Pancreas (tissue), 10 donors: ENCODE measurements at regions not wholly inside any gene's neighbourhood (a gene's known extent, or its start where the extent isn't known, plus 50 kb on each side); places are given as distances from the start of the nearest gene placed in this dataset.

ENCODE experiments used
- ATAC-seq, 4 donors: fragments of 200-7000 bp; cut with Tn5 transposase; one replicate each; pipeline versions ENCODE4 v1.8.0 to v1.9.1; 2020; ENCODE audit warnings: mild to moderate bottlenecking in 4 of 4, moderate library complexity in 4 of 4
- DNase-seq, 6 donors: peaks; one replicate each; pipeline ENCODE4 v3.0.0-alpha.2; 2020
- FAIRE-seq: peaks from 2 replicates; lab custom pipeline; 2012; peaks lifted over from hg19 to GRCh38; lab: Jason Lieb, UNC
- H3K27ac ChIP-seq, 4 donors: fragments of 200-600 bp; sonication (generic); 1 replicate in 3 of 4; 2 replicates in 1 of 4; pipeline versions ENCODE4 v1.5.0 to v1.8.0; 2020
- H3K27me3 ChIP-seq, 4 donors: fragments of 200-600 bp; one replicate each; pipeline ENCODE4 v1.8.0; 2021
- H3K36me3 ChIP-seq, 3 donors: fragments of 200-600 bp; sonication (generic) in 1 of 3; one replicate each; pipeline versions ENCODE4 v1.5.0 to v1.8.0; 2020 to 2021
- H3K4me1 ChIP-seq, 3 donors: fragments of 200-600 bp; one replicate each; pipeline ENCODE4 v1.8.0; 2021
- H3K4me3 ChIP-seq, 4 donors: fragments of 200-600 bp; sonication (generic) in 2 of 4; one replicate each; pipeline versions ENCODE4 v1.5.0 to v1.8.0; 2020 to 2021
- H3K9me3 ChIP-seq, 4 donors: fragments of 200-600 bp; one replicate each; pipeline ENCODE4 v1.8.0; 2021
- CTCF ChIP-seq, 4 donors: fragments of 200-600 bp; sonication (generic) in 3 of 4; IDR thresholded peaks; one replicate each; pipeline versions ENCODE4 v1.5.0 to v1.8.0; 2021; ENCODE audit warnings: antibody characterized with exemption in 4 of 4
- WGBS, 2 donors: extraction: QIAGEN DNeasy Blood & Tissue Kit; methylation state at CpG; one replicate each; pipeline ENCODE4 v1.1.7; 2013; 5-methylcytosine and 5-hydroxymethylcytosine counted together
- intact Hi-C, 3 donors: fragments of 100-400 bp; cut with DNase I; formaldehyde crosslinking; loops; one replicate each; pipeline versions ENCODE4 v1.11.1 to v1.14.2; 2022
- donor health status: healthy with polysubstance abuse.
- donor health status: DM: no; HTN: no; CAD: no; lungs with moderate emphysema.
- donor health status: DM: no; HTN: no; CAD: no.
- donor health status: control.
- donor health status: control.
- donor health status: Bipolar disorder and iron deficiency.
- donor health status: DM: yes; HTN: yes; CAD: no.
- donor health status: DM: no; HTN: no; CAD: no.
- donor health status: DM: no; HTN: no; CAD: no.
- donor health status: DM: yes; HTN: yes; CAD: no.

- Histone ChIP-seq H3K4me1 (no peaks in the 10 kb centered on the region), H3K4me3 (no peak overlapping the region), H3K9me3 (no peaks in the 10 kb centered on the region), H3K27ac (no peak overlapping the region), H3K36me3 (no peaks in the 10 kb centered on the region), H3K27me3 (no peaks in the 10 kb centered on the region)
- FAIRE-seq: no peak
- intact Hi-C loops: no loop called here
- no peak for ATAC-seq
- WGBS, 2 donors: 62 to 73% methylated on average over 7 of the region's 7 CpGs
- no peak for TF ChIP-seq CTCF (IDR thresholded peaks at IDR 0.05)
- DNase-seq: no peak
These were observed 416.3 kb upstream of the ATP2B1 start for GRCh38 chr12:90124914-90125313.

GRCh38 chr12:90124289-90124688, 415.7 kb upstream of the ATP2B1 start:
- intact Hi-C loops: no loop called here
- no peak for ATAC-seq
- H3K4me3 ChIP-seq: no peak overlapping the region
- no peaks in the 10 kb centered on the region for H3K36me3 ChIP-seq
- H3K27me3 ChIP-seq: no peaks in the 10 kb centered on the region
- H3K9me3 ChIP-seq: no peaks in the 10 kb centered on the region
- FAIRE-seq: no peak
- WGBS, 2 donors: 21 to 28% methylated on average over 2 of the region's 2 CpGs
- H3K27ac ChIP-seq: no peak overlapping the region
- no peak for DNase-seq
- TF ChIP-seq CTCF (IDR thresholded peaks at IDR 0.05): no peak
- no peaks in the 10 kb centered on the region for H3K4me1 ChIP-seq

- H3K4me3 ChIP-seq: no peak overlapping the region
- H3K36me3 ChIP-seq: no peaks in the 10 kb centered on the region
- intact Hi-C loops: no loop called here
- 47 to 52% methylated on average over 3 of the region's 3 CpGs for WGBS, 2 donors
- no peaks in the 10 kb centered on the region for H3K9me3 ChIP-seq
- H3K4me1 ChIP-seq: no peaks in the 10 kb centered on the region
- no peak for ATAC-seq
- TF ChIP-seq CTCF (IDR thresholded peaks at IDR 0.05): no peak
- no peak for FAIRE-seq
- no peak for DNase-seq
- no peaks in the 10 kb centered on the region for H3K27me3 ChIP-seq
- H3K27ac ChIP-seq: no peak overlapping the region
These were observed 414.0 kb upstream of the ATP2B1 start for GRCh38 chr12:90122681-90123080.

- no peak for TF ChIP-seq CTCF (IDR thresholded peaks at IDR 0.05)
- no peak overlapping the region for H3K27ac ChIP-seq
- intact Hi-C loops: no loop called here
- ATAC-seq: no peak
- FAIRE-seq: no peak
- H3K9me3 ChIP-seq: no peaks in the 10 kb centered on the region
- H3K27me3 ChIP-seq: no peaks in the 10 kb centered on the region
- H3K4me1 ChIP-seq: no peaks in the 10 kb centered on the region
- no peak overlapping the region for H3K4me3 ChIP-seq
- no peaks in the 10 kb centered on the region for H3K36me3 ChIP-seq
- no peak for DNase-seq
These were observed 412.0 kb upstream of the ATP2B1 start for GRCh38 chr12:90120627-90121026.

- no peaks in the 10 kb centered on the region for H3K9me3 ChIP-seq
- no peak overlapping the region for H3K27ac ChIP-seq
- ATAC-seq (no peak), DNase-seq (no peak), FAIRE-seq (no peak)
- H3K36me3 ChIP-seq: no peaks in the 10 kb centered on the region
- no peaks in the 10 kb centered on the region for H3K27me3 ChIP-seq
- no peak overlapping the region for H3K4me3 ChIP-seq
- intact Hi-C loops: no loop called here
- TF ChIP-seq CTCF (IDR thresholded peaks at IDR 0.05): no peak
- H3K4me1 ChIP-seq: no peaks in the 10 kb centered on the region
- 55 to 68% methylated on average over 1 of the region's 1 CpG for WGBS, 2 donors
These were observed 404.0 kb upstream of the ATP2B1 start for GRCh38 chr12:90112666-90113065.
